Keratinocyte (primary cell): ENCODE measurements at regions not wholly inside any gene's neighbourhood (a gene's known extent, or its start where the extent isn't known, plus 50 kb on each side); places are given as distances from the start of the nearest gene placed in this dataset.

Source experiments
- EZH2 ChIP-seq: IDR thresholded peaks from one replicate; pipeline ENCODE4 v1.6.1; 2012; ENCODE audit warnings: inconsistent platforms, mild to moderate bottlenecking, low read length, moderate library complexity
- TF ChIP-seq, protein P1 (sequence below), 3 experiments: IDR thresholded peaks in 1 of 3; conservative IDR thresholded peaks in 1 of 3; optimal IDR thresholded peaks in 1 of 3; 2 replicates in 2 of 3; 3 replicates in 1 of 3; pipeline versions ENCODE3 to v1.5.1; 2011; ENCODE audit warnings: low read length in 3 of 3, mild to moderate bottlenecking in 3 of 3, moderate library complexity in 2 of 3, control low read depth in 1 of 3, inconsistent platforms in 1 of 3; ENCODE audit not compliant: insufficient read depth in 2 of 3; ENCODE audit errors: extremely low read depth in 1 of 3

DNA sequence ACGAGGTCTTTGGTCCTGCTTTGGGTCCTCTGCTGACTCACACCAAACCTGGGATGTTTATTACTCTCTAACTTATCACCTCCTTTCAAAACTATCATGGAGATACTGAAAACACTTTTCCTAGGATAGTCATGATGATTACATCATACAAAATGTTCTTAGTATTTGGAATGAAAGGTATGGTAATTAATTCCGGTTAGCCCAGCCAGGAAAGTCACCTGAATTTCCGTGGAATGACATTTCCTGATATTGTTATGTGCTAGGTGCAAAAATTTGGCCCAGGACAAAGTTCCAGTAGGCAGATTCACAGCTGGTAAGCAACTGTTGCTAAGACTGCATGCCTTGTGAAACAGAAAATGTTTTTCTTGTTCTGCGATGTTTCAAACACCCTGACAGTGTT lies 203.4 kb downstream of the ZNF648 start:
- TF ChIP-seq, protein P1, sequence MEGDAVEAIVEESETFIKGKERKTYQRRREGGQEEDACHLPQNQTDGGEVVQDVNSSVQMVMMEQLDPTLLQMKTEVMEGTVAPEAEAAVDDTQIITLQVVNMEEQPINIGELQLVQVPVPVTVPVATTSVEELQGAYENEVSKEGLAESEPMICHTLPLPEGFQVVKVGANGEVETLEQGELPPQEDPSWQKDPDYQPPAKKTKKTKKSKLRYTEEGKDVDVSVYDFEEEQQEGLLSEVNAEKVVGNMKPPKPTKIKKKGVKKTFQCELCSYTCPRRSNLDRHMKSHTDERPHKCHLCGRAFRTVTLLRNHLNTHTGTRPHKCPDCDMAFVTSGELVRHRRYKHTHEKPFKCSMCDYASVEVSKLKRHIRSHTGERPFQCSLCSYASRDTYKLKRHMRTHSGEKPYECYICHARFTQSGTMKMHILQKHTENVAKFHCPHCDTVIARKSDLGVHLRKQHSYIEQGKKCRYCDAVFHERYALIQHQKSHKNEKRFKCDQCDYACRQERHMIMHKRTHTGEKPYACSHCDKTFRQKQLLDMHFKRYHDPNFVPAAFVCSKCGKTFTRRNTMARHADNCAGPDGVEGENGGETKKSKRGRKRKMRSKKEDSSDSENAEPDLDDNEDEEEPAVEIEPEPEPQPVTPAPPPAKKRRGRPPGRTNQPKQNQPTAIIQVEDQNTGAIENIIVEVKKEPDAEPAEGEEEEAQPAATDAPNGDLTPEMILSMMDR (optimal IDR thresholded peaks at IDR 0.05 in 1 of 3, IDR thresholded peaks at IDR 0.05 in 1 of 3, conservative IDR thresholded peaks at IDR 0.05 in 1 of 3; ENCODE audit: extremely low read depth in 1 of 3, insufficient read depth in 2 of 3, low read length in 3 of 3): no peak
- TF ChIP-seq EZH2: no peak
